Fibroblast of lung (primary cell): ENCODE measurements at regions not wholly inside any gene's neighbourhood (a gene's known extent, or its start where the extent isn't known, plus 50 kb on each side); places are given as distances from the start of the nearest gene placed in this dataset.
A peak's percentile ranks its signal among the peaks of the same experiment; 100 is the strongest.

Experiments
- DNase-seq, 2 donors: peaks; one replicate each; pipeline versions ENCODE4 v3.0.0 to v3.0.0-alpha.2; 2010; ENCODE audit warnings: low read depth in 2 of 2
- H2AFZ ChIP-seq: 2 replicates; pipeline ENCODE4 v1.5.1; 2012; ENCODE audit warnings: low read length, control low read depth, inconsistent platforms
- H3K27ac ChIP-seq: 2 replicates; pipeline ENCODE4 v1.5.1; 2011; ENCODE audit warnings: low read length, control low read depth; ENCODE audit not compliant: insufficient read depth
- H3K27me3 ChIP-seq: 2 replicates; pipeline ENCODE4 v1.5.1; 2011; ENCODE audit warnings: mild to moderate bottlenecking, low read length; ENCODE audit not compliant: control insufficient read depth, insufficient read depth
- H3K36me3 ChIP-seq: 2 replicates; pipeline ENCODE4 v1.5.1; 2011; ENCODE audit warnings: low read length; ENCODE audit not compliant: control insufficient read depth, insufficient read depth
- H3K4me1 ChIP-seq: 2 replicates; pipeline ENCODE4 v1.5.1; 2011; ENCODE audit warnings: low read length; ENCODE audit not compliant: control insufficient read depth, insufficient read depth; ENCODE audit errors: extremely low read depth
- H3K4me2 ChIP-seq: 2 replicates; pipeline ENCODE4 v1.5.1; 2011; ENCODE audit warnings: low read length, control low read depth; ENCODE audit not compliant: insufficient read depth; ENCODE audit errors: extremely low read depth
- H3K4me3 ChIP-seq, 4 experiments: fragments of 200-600 bp in 1 of 4; sonication (generic) in 1 of 4; replicated peaks in 1 of 4; 2 replicates each; pipeline ENCODE4 v1.5.1; 2011 to 2016; ENCODE audit warnings: low read length in 4 of 4, low read depth in 3 of 4, mild to moderate bottlenecking in 3 of 4, control low read depth in 2 of 4, inconsistent platforms in 1 of 4, mixed read lengths in 1 of 4; ENCODE audit not compliant: insufficient read depth in 1 of 4; ENCODE audit errors: control extremely low read depth in 1 of 4
- H3K79me2 ChIP-seq: 2 replicates; pipeline ENCODE4 v1.5.1; 2012; ENCODE audit warnings: mild to moderate bottlenecking, low read length, inconsistent platforms; ENCODE audit not compliant: control insufficient read depth, insufficient read depth
- H3K9ac ChIP-seq: 2 replicates; pipeline ENCODE4 v1.5.1; 2011; ENCODE audit warnings: mild to moderate bottlenecking, low read length, control low read depth; ENCODE audit not compliant: insufficient read depth
- H3K9me3 ChIP-seq: 2 replicates; pipeline ENCODE4 v1.5.1; 2012; ENCODE audit warnings: low read depth, low read length; ENCODE audit not compliant: control insufficient read depth, insufficient read depth
- H4K20me1 ChIP-seq: 2 replicates; pipeline ENCODE4 v1.5.1; 2011; ENCODE audit warnings: low read length; ENCODE audit not compliant: control insufficient read depth, insufficient read depth; ENCODE audit errors: extremely low read depth
- CTCF ChIP-seq, 2 donors: IDR thresholded peaks in 1 of 2; conservative IDR thresholded peaks in 1 of 2; 1 replicate in 1 of 2; 2 replicates in 1 of 2; pipeline ENCODE4 v1.5.1; 2011 to 2012; ENCODE audit warnings: low read length in 2 of 2, control low read depth in 1 of 2, inconsistent platforms in 1 of 2, low read depth in 1 of 2, mild to moderate bottlenecking in 1 of 2
- EZH2 ChIP-seq: IDR thresholded peaks from 2 replicates; pipeline ENCODE4 v1.5.1; 2012; ENCODE audit warnings: low read length, control low read depth, mild to moderate bottlenecking; ENCODE audit errors: missing control alignments

- Histone ChIP-seq H3K79me2 (no peaks in the 10 kb centered on the region), H2AFZ (no peak overlapping the region), H3K4me1 (no peaks in the 10 kb centered on the region), H4K20me1 (no peaks in the 10 kb centered on the region), H3K27ac (no peak overlapping the region), H3K36me3 (no peaks in the 10 kb centered on the region), H3K4me3 (no peak overlapping the region), H3K27me3 (no peaks in the 10 kb centered on the region), H3K4me2 (no peak overlapping the region), H3K9me3 (no peaks in the 10 kb centered on the region), H3K9ac (no peak overlapping the region)
- no peak for TF ChIP-seq EZH2
- no peak for TF ChIP-seq CTCF (conservative IDR thresholded peaks at IDR 0.05 in 1 of 2, IDR thresholded peaks at IDR 0.05 in 1 of 2; ENCODE audit: low read depth in 1 of 2, low read length in 2 of 2)
- DNase-seq: no peak
Observed at GRCh38 chr1:166484471-166484870, 317.7 kb upstream of the FAM78B start.

- H3K4me2 ChIP-seq: no peak overlapping the region
Observed at GRCh38 chr1:166484871-166485270, 318.1 kb upstream of the FAM78B start.

GRCh38 chr1:166485620-166486019 is 318.8 kb upstream of the FAM78B start:
- H3K36me3 ChIP-seq: no peaks in the 10 kb centered on the region
- H3K4me3 ChIP-seq: no peak overlapping the region
- H3K4me1 ChIP-seq: no peaks in the 10 kb centered on the region
- H2AFZ ChIP-seq: no peak overlapping the region
- H3K4me2 ChIP-seq: no peak overlapping the region
- TF ChIP-seq EZH2 (no peak), CTCF (conservative IDR thresholded peaks at IDR 0.05 in 1 of 2, IDR thresholded peaks at IDR 0.05 in 1 of 2; ENCODE audit: low read depth in 1 of 2, low read length in 2 of 2) (no peak)
- no peaks in the 10 kb centered on the region for H4K20me1 ChIP-seq
- H3K27me3 ChIP-seq: no peaks in the 10 kb centered on the region
- no peak overlapping the region for H3K9ac ChIP-seq
- peak in 1 of 2 donors; percentile 18 for DNase-seq
- no peaks in the 10 kb centered on the region for H3K79me2 ChIP-seq
- H3K9me3 ChIP-seq: no peaks in the 10 kb centered on the region
- H3K27ac ChIP-seq: no peak overlapping the region

More at GRCh38 chr1:166484871-166485270, 318.1 kb upstream of the FAM78B start:
- no peaks in the 10 kb centered on the region for H3K79me2 ChIP-seq
- no peaks in the 10 kb centered on the region for H3K4me1 ChIP-seq
- H3K9me3 ChIP-seq: no peaks in the 10 kb centered on the region
- no peak for TF ChIP-seq CTCF (conservative IDR thresholded peaks at IDR 0.05 in 1 of 2, IDR thresholded peaks at IDR 0.05 in 1 of 2; ENCODE audit: low read depth in 1 of 2, low read length in 2 of 2)
- TF ChIP-seq EZH2: no peak
- no peak overlapping the region for H3K9ac ChIP-seq
- no peak overlapping the region for H3K4me3 ChIP-seq
- no peak for DNase-seq
- no peak overlapping the region for H3K27ac ChIP-seq
- no peaks in the 10 kb centered on the region for H3K27me3 ChIP-seq
- H3K36me3 ChIP-seq: no peaks in the 10 kb centered on the region
- H4K20me1 ChIP-seq: no peaks in the 10 kb centered on the region
- no peak overlapping the region for H2AFZ ChIP-seq
